Lower leg skin (tissue), 3 donors: ENCODE measurements at regions not wholly inside any gene's neighbourhood (a gene's known extent, or its start where the extent isn't known, plus 50 kb on each side); places are given as distances from the start of the nearest gene placed in this dataset.

ENCODE experiments used
- POLR2A ChIP-seq, 2 donors: fragments of 450-650 bp; IDR thresholded peaks; one replicate each; pipeline ENCODE4 v1.6.1; 2016 to 2017; ENCODE audit warnings: antibody characterized with exemption in 2 of 2, mild to moderate bottlenecking in 1 of 2, moderate library complexity in 1 of 2
- TF ChIP-seq, protein P1 (sequence below), 3 donors: fragments of 450-650 bp; IDR thresholded peaks; one replicate each; pipeline ENCODE4 v1.5.1; 2016; ENCODE audit warnings: antibody characterized with exemption in 3 of 3, mild to moderate bottlenecking in 3 of 3, moderate library complexity in 2 of 3

DNA sequence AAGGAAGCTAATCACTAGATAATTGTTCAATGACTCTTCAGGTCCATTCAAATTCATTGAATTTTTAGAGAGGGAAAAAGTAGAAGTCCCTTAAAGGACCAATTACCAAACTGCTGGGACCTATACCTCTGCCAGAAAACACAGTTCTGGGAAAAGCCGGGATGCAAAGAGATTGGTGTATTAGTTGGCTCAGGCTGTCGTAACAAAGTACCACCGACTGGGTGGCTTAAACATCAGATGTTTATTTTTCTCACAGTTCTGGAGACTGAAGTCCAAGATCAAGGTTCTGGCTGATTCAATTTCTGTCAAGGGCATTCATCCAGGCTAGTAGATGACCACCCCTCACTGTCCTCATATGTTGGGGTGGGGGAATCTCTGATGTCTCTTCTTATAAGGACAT, 177.1 kb upstream of the FSTL4 start:
- TF ChIP-seq POLR2A (IDR thresholded peaks at IDR 0.05): no peak
- TF ChIP-seq, protein P1, sequence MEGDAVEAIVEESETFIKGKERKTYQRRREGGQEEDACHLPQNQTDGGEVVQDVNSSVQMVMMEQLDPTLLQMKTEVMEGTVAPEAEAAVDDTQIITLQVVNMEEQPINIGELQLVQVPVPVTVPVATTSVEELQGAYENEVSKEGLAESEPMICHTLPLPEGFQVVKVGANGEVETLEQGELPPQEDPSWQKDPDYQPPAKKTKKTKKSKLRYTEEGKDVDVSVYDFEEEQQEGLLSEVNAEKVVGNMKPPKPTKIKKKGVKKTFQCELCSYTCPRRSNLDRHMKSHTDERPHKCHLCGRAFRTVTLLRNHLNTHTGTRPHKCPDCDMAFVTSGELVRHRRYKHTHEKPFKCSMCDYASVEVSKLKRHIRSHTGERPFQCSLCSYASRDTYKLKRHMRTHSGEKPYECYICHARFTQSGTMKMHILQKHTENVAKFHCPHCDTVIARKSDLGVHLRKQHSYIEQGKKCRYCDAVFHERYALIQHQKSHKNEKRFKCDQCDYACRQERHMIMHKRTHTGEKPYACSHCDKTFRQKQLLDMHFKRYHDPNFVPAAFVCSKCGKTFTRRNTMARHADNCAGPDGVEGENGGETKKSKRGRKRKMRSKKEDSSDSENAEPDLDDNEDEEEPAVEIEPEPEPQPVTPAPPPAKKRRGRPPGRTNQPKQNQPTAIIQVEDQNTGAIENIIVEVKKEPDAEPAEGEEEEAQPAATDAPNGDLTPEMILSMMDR (IDR thresholded peaks at IDR 0.05): no peak
